Common myeloid progenitor, CD34-positive (primary cell): ENCODE measurements at regions not wholly inside any gene's neighbourhood (a gene's known extent, or its start where the extent isn't known, plus 50 kb on each side); places are given as distances from the start of the nearest gene placed in this dataset.
A peak's percentile ranks its signal among the peaks of the same experiment; 100 is the strongest.

Source experiments
- CTCF ChIA-PET: fragments of 350-600 bp; sonication (Branson Sonifier 250); formaldehyde crosslinking; loops from one replicate; lab custom pipeline; 2021; ENCODE audit warnings: antibody characterized with exemption; lab: Charles Lee
- POLR2A ChIA-PET: fragments of 350-600 bp; sonication (Branson Sonifier 250); formaldehyde crosslinking; loops from one replicate; lab custom pipeline; 2021; ENCODE audit warnings: antibody characterized with exemption; lab: Charles Lee
- DNase-seq, 3 donors: peaks; one replicate each; pipeline versions ENCODE4 v3.0.0 to v3.0.0-alpha.2; 2013
- H3K27ac ChIP-seq, 2 experiments: 1 replicate in 1 of 2; 2 replicates in 1 of 2; pipeline ENCODE4 v1.7.0; 2013; ENCODE audit warnings: inconsistent platforms in 2 of 2, low read length in 2 of 2, mild to moderate bottlenecking in 2 of 2, low read depth in 1 of 2, moderate library complexity in 1 of 2; ENCODE audit not compliant: severe bottlenecking in 2 of 2, insufficient read depth in 1 of 2, poor library complexity in 1 of 2
- H3K27me3 ChIP-seq, 5 experiments: replicated peaks in 2 of 5; 1 replicate in 3 of 5; 2 replicates in 2 of 5; pipeline versions ENCODE4 v1.6.1 to v1.7.0; 2013; ENCODE audit warnings: low read length in 4 of 5, mild to moderate bottlenecking in 2 of 5, moderate library complexity in 2 of 5, inconsistent platforms in 1 of 5; ENCODE audit not compliant: insufficient read depth in 5 of 5, control insufficient read depth in 4 of 5
- H3K36me3 ChIP-seq, 4 experiments: 1 replicate in 2 of 4; 2 replicates in 2 of 4; pipeline versions ENCODE4 v1.6.1 to v1.7.0; 2013; ENCODE audit warnings: low read length in 3 of 4, control low read depth in 1 of 4, mild to moderate bottlenecking in 1 of 4; ENCODE audit not compliant: control insufficient read depth in 4 of 4, insufficient read depth in 4 of 4
- H3K4me1 ChIP-seq, 4 experiments: 1 replicate in 3 of 4; 2 replicates in 1 of 4; pipeline versions ENCODE4 v1.6.1 to v1.7.1; 2013; ENCODE audit warnings: low read length in 3 of 4, mild to moderate bottlenecking in 3 of 4, control low read depth in 1 of 4, inconsistent platforms in 1 of 4, moderate library complexity in 1 of 4; ENCODE audit not compliant: control insufficient read depth in 4 of 4, insufficient read depth in 4 of 4; ENCODE audit errors: control extremely low read depth in 1 of 4
- H3K4me3 ChIP-seq, 7 experiments: 1 replicate in 4 of 7; 2 replicates in 3 of 7; pipeline versions ENCODE4 v1.5.1 to v1.7.0; 2013; ENCODE audit warnings: mild to moderate bottlenecking in 7 of 7, low read length in 6 of 7, moderate library complexity in 6 of 7, inconsistent platforms in 2 of 7, low read depth in 2 of 7, control low read depth in 1 of 7; ENCODE audit not compliant: insufficient read depth in 4 of 7, control insufficient read depth in 1 of 7; ENCODE audit errors: extremely low read depth in 1 of 7
- H3K9me3 ChIP-seq, 5 experiments: 1 replicate in 4 of 5; 2 replicates in 1 of 5; pipeline versions ENCODE4 v1.6.1 to v1.7.1; 2013; ENCODE audit warnings: low read length in 4 of 5, mild to moderate bottlenecking in 2 of 5, inconsistent platforms in 1 of 5, low read depth in 1 of 5, moderate library complexity in 1 of 5; ENCODE audit not compliant: control insufficient read depth in 4 of 5, insufficient read depth in 2 of 5; ENCODE audit errors: control extremely low read depth in 1 of 5
- WGBS: methylation state at CpG from one replicate; pipeline ENCODE4 v1.1.5; 2013; ENCODE audit not compliant: insufficient coverage; 5-methylcytosine and 5-hydroxymethylcytosine counted together

DNA sequence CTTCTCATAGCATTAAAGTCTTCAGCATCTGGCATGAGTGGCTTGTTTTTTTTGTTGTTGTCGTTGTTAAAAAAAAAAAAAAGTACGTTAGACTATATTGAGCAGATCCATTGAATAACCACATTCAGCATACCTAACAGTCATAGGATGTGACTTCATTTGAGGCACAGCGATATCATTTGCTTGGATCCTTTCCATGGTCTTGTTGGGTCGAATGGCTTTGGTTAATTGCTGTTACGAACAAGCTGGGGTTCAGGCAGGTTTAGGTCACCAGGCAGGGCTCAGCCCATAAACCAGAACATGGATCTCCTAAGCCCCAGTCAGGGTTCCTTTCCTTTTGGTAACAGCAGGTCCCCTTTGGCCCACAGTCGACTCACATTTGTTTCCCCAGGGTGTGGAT, 76.2 kb downstream of the POLR2M start:
- no peak overlapping the region for H3K4me3 ChIP-seq
- H3K27me3 ChIP-seq: peaks cover 0 to 3% (median 0%) of the 10 kb centered on the region in 5 experiments
- DNase-seq: no peak
- CTCF ChIA-PET: interaction anchor here (0.6 kb wide), 1 partner anchor 84 kb away, joined by 3 read pairs; no protein-coding TSS in a partner anchor
- H3K27ac ChIP-seq: no peak overlapping the region
- no peaks in the 10 kb centered on the region for H3K36me3 ChIP-seq
- H3K9me3 ChIP-seq: peaks cover 0 to 2% (median 0%) of the 10 kb centered on the region in 5 experiments
- WGBS: 98% methylated on average over 4 of the region's 6 CpGs
- H3K4me1 ChIP-seq: peaks cover 0 to 5% (median 5%) of the 10 kb centered on the region in 4 experiments
- POLR2A ChIA-PET: no interaction called here

DNA sequence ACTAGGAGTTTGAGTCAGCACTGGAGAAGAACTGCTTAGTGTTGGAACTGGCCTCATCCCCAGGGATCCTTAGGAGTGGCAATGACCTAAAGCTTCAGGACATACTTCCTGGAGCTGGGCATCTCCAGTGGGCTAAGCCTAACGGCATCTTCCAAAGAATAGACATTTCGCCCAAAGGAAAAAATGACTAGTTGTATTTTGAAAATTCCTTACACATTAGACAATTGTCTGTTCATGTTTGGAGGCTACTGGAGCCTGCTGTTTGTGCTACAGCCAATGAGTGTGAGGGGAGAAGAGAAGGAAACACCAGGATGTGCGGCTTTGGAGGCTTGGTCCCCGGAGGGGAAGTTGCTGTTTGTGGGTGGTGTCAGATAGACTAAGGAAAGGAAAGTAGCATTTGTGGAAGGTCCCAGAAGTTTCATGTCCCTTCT, 77.6 kb downstream of the POLR2M start:
- DNase-seq: peak in 2 of 3 donors; percentile 57 to 59
- CTCF ChIA-PET: no interaction called here
- peaks cover 0 to 5% (median 5%) of the 10 kb centered on the region in 4 experiments for H3K4me1 ChIP-seq
- H3K27me3 ChIP-seq: peaks cover 0 to 3% (median 0%) of the 10 kb centered on the region in 5 experiments
- H3K4me3 ChIP-seq: no peak overlapping the region
- H3K27ac ChIP-seq: no peak overlapping the region
- POLR2A ChIA-PET: no interaction called here
- WGBS: 0% methylated on average over 2 of the region's 4 CpGs
- no peaks in the 10 kb centered on the region for H3K9me3 ChIP-seq
- no peaks in the 10 kb centered on the region for H3K36me3 ChIP-seq

DNA sequence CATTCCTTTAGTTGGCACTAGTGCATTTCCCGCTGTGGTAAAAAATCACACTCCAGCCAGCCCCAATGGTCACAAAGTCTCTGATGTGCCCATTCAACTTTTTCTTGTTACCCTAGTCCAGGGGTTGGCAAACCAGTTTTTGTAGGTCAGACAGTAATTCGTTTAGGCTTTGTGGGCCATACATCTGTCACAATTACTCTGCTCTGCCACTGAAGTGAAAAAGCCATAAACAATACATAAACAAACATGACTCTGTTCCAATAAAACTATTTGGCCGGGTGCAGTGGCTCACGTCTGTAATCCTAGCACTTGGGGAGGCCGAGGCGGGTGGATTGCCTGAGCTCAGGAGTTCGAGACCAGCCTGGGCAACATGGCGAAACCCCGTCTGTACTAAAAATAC, 78.5 kb downstream of the POLR2M start:
- H3K27me3 ChIP-seq: peaks cover 0 to 3% (median 0%) of the 10 kb centered on the region in 5 experiments
- CTCF ChIA-PET: no interaction called here
- POLR2A ChIA-PET: no interaction called here
- no peaks in the 10 kb centered on the region for H3K36me3 ChIP-seq
- H3K27ac ChIP-seq: no peak overlapping the region
- H3K9me3 ChIP-seq: no peaks in the 10 kb centered on the region
- H3K4me1 ChIP-seq: peaks cover 0 to 5% (median 5%) of the 10 kb centered on the region in 4 experiments
- 95% methylated on average over 3 of the region's 9 CpGs for WGBS
- H3K4me3 ChIP-seq: no peak overlapping the region
- no peak for DNase-seq

DNA sequence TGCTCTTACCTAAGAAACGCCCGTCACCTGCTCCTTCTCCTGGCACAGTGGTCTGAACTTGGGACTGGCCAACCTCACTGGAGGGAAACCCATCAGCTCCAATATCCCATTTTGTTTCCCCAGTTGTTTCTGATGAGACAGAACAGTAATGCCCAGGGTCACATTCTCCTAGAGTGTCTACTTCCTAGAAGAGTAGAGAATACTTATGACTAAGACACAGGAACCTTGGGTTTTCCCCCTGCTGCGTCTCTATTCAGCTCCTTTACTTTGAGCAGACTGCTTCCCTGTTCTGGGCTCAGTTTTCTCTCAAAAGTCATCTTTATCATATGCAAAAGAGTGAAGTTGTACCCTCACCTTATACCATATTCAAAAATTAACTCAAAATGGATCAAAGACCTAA, 79.4 kb downstream of the POLR2M start:
- ChIA-PET POLR2A (no interaction called here), CTCF (no interaction called here)
- DNase-seq: no peak
- H3K4me1 ChIP-seq: peaks cover 0 to 5% (median 5%) of the 10 kb centered on the region in 4 experiments
- no peak overlapping the region for H3K4me3 ChIP-seq
- H3K27ac ChIP-seq: no peak overlapping the region
- WGBS: 84% methylated on average over 3 of the region's 3 CpGs
- no peaks in the 10 kb centered on the region for H3K9me3 ChIP-seq
- peaks cover 0 to 3% (median 0%) of the 10 kb centered on the region in 5 experiments for H3K27me3 ChIP-seq
- no peaks in the 10 kb centered on the region for H3K36me3 ChIP-seq

DNA sequence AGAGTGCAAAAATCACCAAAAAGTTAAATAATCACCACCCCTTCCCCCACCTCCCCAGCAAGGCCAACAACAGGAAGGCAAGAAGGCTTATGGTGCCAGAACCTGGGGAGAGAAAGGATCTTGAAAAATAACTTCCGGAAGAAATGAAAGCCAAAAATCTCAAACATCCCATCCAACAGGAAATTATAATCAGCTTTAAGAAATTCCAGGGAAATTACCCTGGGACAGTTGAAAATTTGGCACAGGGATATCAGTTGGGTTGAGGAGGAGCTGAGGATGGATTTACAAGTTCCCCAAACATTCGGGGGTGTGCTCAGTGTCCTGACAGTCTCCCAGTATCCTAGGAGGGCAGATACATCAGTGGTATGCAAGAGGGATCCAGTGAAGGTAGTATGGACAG, 82.7 kb downstream of the POLR2M start:
- ChIA-PET CTCF (no interaction called here), POLR2A (no interaction called here)
- 100% methylated on average over 1 of the region's 2 CpGs for WGBS
- H3K9me3 ChIP-seq: no peaks in the 10 kb centered on the region
- no peak overlapping the region for H3K4me3 ChIP-seq
- peaks cover 0 to 2% (median under 1%) of the 10 kb centered on the region in 4 experiments for H3K4me1 ChIP-seq
- H3K27ac ChIP-seq: no peak overlapping the region
- H3K27me3 ChIP-seq: peaks cover 0 to 5% (median 0%) of the 10 kb centered on the region in 5 experiments
- H3K36me3 ChIP-seq: no peaks in the 10 kb centered on the region
- DNase-seq: no peak

DNA sequence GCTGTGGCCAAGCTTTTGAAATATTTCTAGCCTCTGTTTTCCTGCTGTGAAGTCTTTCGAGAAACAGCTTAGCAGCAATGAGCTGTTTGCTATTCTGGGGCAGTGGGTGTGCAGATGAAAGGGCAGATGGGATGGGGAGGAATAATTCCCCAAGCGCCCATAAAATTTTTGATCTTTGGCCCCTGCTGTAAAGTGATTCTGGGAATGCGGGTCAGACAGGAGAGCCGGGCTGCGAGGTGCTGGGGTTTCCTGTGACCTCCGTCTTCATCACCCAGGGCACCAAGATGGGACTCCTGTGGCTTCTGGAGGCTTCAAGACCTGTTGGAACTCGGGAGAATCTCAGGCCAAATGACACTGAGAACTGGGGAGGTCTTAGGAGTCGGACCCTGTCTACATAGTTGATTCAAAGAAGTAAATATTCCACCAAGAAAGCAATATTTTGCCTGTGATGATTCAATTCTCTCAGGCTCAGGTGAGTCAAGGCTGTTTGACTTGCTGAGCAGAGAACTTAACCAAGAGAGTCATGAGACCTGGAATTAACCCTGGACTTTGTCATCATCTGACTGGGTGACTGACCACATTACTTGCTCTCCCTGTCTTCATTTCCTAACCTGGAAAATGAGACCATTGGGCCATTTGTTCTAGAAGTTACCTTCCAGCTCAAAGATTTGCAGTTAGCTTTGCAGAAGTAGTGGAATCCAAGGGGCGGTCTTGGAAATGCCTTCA, 86.4 kb downstream of the POLR2M start:
- peaks cover 0 to 5% (median 0%) of the 10 kb centered on the region in 5 experiments for H3K27me3 ChIP-seq
- no peak for DNase-seq
- H3K36me3 ChIP-seq: no peaks in the 10 kb centered on the region
- WGBS: 89% methylated on average over 7 of the region's 9 CpGs
- ChIA-PET POLR2A (no interaction called here), CTCF (no interaction called here)
- H3K4me1 ChIP-seq: peaks cover 0 to 9% (median 3%) of the 10 kb centered on the region in 4 experiments
- H3K9me3 ChIP-seq: no peaks in the 10 kb centered on the region
- no peak overlapping the region for H3K27ac ChIP-seq
- H3K4me3 ChIP-seq: no peak overlapping the region

DNA sequence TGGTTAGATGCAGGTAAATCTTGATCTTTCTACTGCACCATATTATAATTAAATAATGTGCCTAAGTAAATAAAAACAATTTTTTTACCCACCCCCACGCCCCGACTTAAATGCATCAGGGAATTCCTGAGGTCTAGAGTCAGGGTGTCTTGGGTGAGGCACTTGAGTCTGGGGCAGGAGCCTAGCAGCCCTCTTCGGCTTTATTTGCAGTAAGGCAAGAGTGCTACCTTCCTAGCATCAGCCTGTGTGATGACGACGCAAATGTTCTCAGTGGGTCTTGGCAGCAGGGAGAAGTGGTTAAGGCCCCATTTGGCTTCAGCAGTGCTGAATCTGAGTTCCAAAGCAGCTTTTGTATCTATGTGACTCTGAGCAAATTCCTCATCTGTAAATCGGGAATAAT, 88.7 kb downstream of the POLR2M start:
- CTCF ChIA-PET: interaction anchor here (0.9 kb wide), 1 partner anchor 63 kb away, joined by 3 read pairs; no protein-coding TSS in a partner anchor
- H3K9me3 ChIP-seq: no peaks in the 10 kb centered on the region
- no peak overlapping the region for H3K27ac ChIP-seq
- peaks cover 0 to 5% (median 0%) of the 10 kb centered on the region in 5 experiments for H3K27me3 ChIP-seq
- H3K4me1 ChIP-seq: peaks cover 0 to 9% (median 3%) of the 10 kb centered on the region in 4 experiments
- no peak for DNase-seq
- WGBS: 100% methylated on average over 2 of the region's 6 CpGs
- H3K4me3 ChIP-seq: no peak overlapping the region
- POLR2A ChIA-PET: no interaction called here
- no peaks in the 10 kb centered on the region for H3K36me3 ChIP-seq
